HEK293 (cell line): ENCODE measurements at regions not wholly inside any gene's neighbourhood (a gene's known extent, or its start where the extent isn't known, plus 50 kb on each side); places are given as distances from the start of the nearest gene placed in this dataset.

Experiments used
- CTCF ChIP-seq: fragments of 450-650 bp; formaldehyde crosslinking; IDR thresholded peaks from 2 replicates; pipeline ENCODE4 v1.5.1; 2016; ENCODE audit warnings: missing biosample characterization, missing genetic modification characterization
- KLF1 ChIP-seq: fragments of 450-650 bp; formaldehyde crosslinking; IDR thresholded peaks from 2 replicates; pipeline ENCODE4 v1.5.1; 2016; ENCODE audit warnings: missing biosample characterization, missing genetic modification characterization
- OVOL3 ChIP-seq: fragments of 450-650 bp; formaldehyde crosslinking; IDR thresholded peaks from 2 replicates; pipeline ENCODE4 v1.5.1; 2016; ENCODE audit warnings: missing biosample characterization, missing genetic modification characterization
- PRDM6 ChIP-seq: fragments of 450-650 bp; formaldehyde crosslinking; IDR thresholded peaks from 2 replicates; pipeline ENCODE4 v1.5.1; 2017; ENCODE audit warnings: missing biosample characterization, missing genetic modification characterization
- REST ChIP-seq: fragments of 450-650 bp; formaldehyde crosslinking; IDR thresholded peaks from 2 replicates; pipeline ENCODE4 v1.5.1; 2016; ENCODE audit warnings: missing biosample characterization, missing genetic modification characterization
- SALL2 ChIP-seq: fragments of 450-650 bp; formaldehyde crosslinking; IDR thresholded peaks from 2 replicates; pipeline ENCODE4 v1.5.0; 2017; ENCODE audit warnings: missing biosample characterization, mild to moderate bottlenecking, missing genetic modification characterization, borderline replicate concordance
- ZBTB1 ChIP-seq: fragments of 450-650 bp; formaldehyde crosslinking; IDR thresholded peaks from 2 replicates; pipeline ENCODE4 v1.5.1; 2016; ENCODE audit warnings: missing biosample characterization, missing genetic modification characterization
- ZBTB10 ChIP-seq: fragments of 450-650 bp; formaldehyde crosslinking; IDR thresholded peaks from 2 replicates; pipeline ENCODE4 v1.5.1; 2016; ENCODE audit warnings: missing biosample characterization, missing genetic modification characterization
- ZBTB21 ChIP-seq: fragments of 450-650 bp; formaldehyde crosslinking; IDR thresholded peaks from 2 replicates; pipeline ENCODE4 v1.5.1; 2017; ENCODE audit warnings: missing biosample characterization, missing genetic modification characterization
- ZBTB44 ChIP-seq: fragments of 450-650 bp; IDR thresholded peaks from 2 replicates; pipeline ENCODE4 v1.5.1; 2018; ENCODE audit warnings: missing biosample characterization, mild to moderate bottlenecking, missing genetic modification characterization
- ZBTB7A ChIP-seq: fragments of 450-650 bp; formaldehyde crosslinking; IDR thresholded peaks from 2 replicates; pipeline ENCODE4 v1.5.1; 2016; ENCODE audit warnings: low read depth, missing biosample characterization, missing genetic modification characterization
- ZNF157 ChIP-seq: fragments of 450-650 bp; formaldehyde crosslinking; IDR thresholded peaks from 2 replicates; pipeline ENCODE4 v1.5.1; 2016; ENCODE audit warnings: missing biosample characterization, missing genetic modification characterization
- ZNF350 ChIP-seq: fragments of 450-650 bp; formaldehyde crosslinking; IDR thresholded peaks from 2 replicates; pipeline ENCODE4 v1.5.0; 2017; ENCODE audit warnings: missing biosample characterization, mild to moderate bottlenecking, missing genetic modification characterization
- ZNF510 ChIP-seq: fragments of 450-650 bp; formaldehyde crosslinking; IDR thresholded peaks from 2 replicates; pipeline ENCODE4 v1.5.1; 2018; ENCODE audit warnings: mild to moderate bottlenecking, missing genetic modification characterization, missing biosample characterization; ENCODE audit not compliant: insufficient replicate concordance

GRCh38 chr4:28179126-28179525 lies 1318.5 kb downstream of the STIM2 start:
- TF ChIP-seq OVOL3 (tag by site-specific recombination): no peak
- TF ChIP-seq CTCF: no peak
- TF ChIP-seq REST (tag by site-specific recombination): no peak
- no peak for TF ChIP-seq ZBTB7A (tag by site-specific recombination)
- TF ChIP-seq ZNF510 (tag by site-specific recombination): no peak
- TF ChIP-seq ZNF157 (tag by site-specific recombination): no peak
- TF ChIP-seq SALL2 (tag by site-specific recombination): no peak
- TF ChIP-seq ZBTB1: no peak
- TF ChIP-seq ZBTB10 (tag by site-specific recombination): no peak
- no peak for TF ChIP-seq ZBTB44
- no peak for TF ChIP-seq KLF1 (tag by site-specific recombination)
- no peak for TF ChIP-seq ZNF350
- no peak for TF ChIP-seq PRDM6 (tag by site-specific recombination)
- TF ChIP-seq ZBTB21: no peak
